ENCODE measurements at regions not wholly inside any gene's neighbourhood (a gene's known extent, or its start where the extent isn't known, plus 50 kb on each side); places are given as distances from the start of the nearest gene placed in this dataset.
A peak's percentile ranks its signal among the peaks of the same experiment; 100 is the strongest.
"Not testable (repeated sequence)": the region's sequence is repeated elsewhere in the genome, so short reads cannot be mapped to it uniquely, and the experiment has no call there.

- Mint-ChIP-seq H3K4me1 (ENCODE audit: low read depth) (peaks cover 3% of the 10 kb centered on the region), H3K4me3 (no peak overlapping the region), H3K27me3 (no peaks in the 10 kb centered on the region), H3K27ac (no peak overlapping the region), H3K36me3 (ENCODE audit: low read depth) (no peaks in the 10 kb centered on the region), H3K9me3 (peaks cover 4% of the 10 kb centered on the region)
These were observed 597.8 kb upstream of the CLINT1 start for GRCh38 chr5:158456756-158457155.

GRCh38 chr5:158456241-158456640 is 597.3 kb upstream of the CLINT1 start:
- peaks cover 3% of the 10 kb centered on the region for H3K4me1 Mint-ChIP-seq (ENCODE audit: low read depth)
- H3K36me3 Mint-ChIP-seq (ENCODE audit: low read depth), result no peaks in the 10 kb centered on the region
- no peak overlapping the region for H3K27ac Mint-ChIP-seq
- peaks cover 4% of the 10 kb centered on the region for H3K9me3 Mint-ChIP-seq
- H3K4me3 Mint-ChIP-seq, result no peak overlapping the region
- no peaks in the 10 kb centered on the region for H3K27me3 Mint-ChIP-seq

DNA sequence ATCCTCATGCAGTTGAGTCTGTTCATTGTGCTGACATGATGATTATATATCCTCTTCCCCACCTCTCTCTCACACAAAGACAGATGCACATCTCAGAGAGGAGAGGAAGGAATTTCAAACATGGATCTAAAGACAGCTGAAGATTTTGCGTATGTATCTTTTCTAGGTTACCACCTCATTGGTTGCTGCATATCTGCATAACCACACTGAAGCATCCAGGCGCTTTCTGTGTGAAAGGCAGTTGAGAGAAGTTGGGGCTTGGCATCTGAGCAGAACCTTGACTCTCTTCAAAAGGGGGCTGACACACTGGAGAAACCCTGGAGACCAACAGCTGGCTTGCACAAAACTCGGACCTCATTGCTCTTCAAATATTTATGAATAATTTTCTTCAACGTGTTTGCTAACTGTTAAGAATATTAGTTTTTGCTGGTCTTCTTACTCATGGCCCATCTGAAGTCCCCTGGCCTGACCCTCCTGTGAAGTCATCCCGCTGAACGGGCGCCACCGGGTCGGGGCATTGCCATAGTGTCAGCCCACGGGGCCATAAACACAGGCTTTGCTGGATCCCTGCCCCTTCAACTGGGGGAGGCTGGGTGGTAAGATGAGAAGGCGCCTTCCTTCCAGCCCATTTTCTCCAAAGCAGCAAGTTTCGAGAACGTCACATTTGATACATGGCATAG is 593.2 kb upstream of the CLINT1 start:
- no peaks in the 10 kb centered on the region for H3K9me3 Mint-ChIP-seq
- H3K27ac Mint-ChIP-seq, result no peak overlapping the region
- H3K4me3 Mint-ChIP-seq, result no peak overlapping the region
- no peaks in the 10 kb centered on the region for H3K27me3 Mint-ChIP-seq
- no peaks in the 10 kb centered on the region for H3K36me3 Mint-ChIP-seq (ENCODE audit: low read depth)
- peaks cover 2% of the 10 kb centered on the region for H3K4me1 Mint-ChIP-seq (ENCODE audit: low read depth)

DNA sequence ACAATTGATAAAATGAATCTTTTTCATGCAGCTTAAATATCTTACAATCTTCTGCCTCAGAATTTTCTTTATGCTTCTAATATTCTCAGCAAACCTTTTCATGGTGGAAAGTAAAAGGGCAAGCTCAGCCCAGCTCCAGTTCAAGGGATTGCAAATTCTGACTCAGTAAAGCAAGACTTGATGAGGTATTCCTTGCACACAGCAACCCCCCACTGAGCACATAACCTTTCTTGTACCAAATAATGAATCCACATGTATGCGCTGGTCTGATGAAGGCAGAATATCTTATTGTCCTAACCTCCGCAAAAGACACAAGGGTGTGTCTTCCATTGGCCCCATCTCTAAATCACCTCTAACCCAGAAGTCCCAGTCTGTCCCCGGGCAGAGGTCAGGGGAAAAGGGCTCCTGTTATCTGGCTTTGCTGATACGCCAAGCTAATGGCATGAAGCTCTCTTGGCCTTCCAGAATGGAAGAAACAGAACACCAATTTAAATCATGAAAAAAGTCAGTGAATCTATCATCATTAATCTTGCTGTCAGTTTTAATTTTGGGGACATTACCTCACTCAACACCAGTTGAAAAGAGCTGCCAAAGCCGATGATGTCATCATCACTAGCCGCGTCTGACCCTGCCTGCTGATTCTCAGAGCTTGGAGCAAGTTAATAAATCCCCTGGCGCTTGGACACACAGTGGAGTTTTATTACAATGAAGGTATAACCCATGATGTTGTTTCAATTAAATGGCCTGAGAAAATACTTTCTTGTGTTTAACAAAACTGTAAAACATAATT is 592.5 kb upstream of the CLINT1 start:
- Mint-ChIP-seq H3K27me3 (no peaks in the 10 kb centered on the region), H3K9me3 (no peaks in the 10 kb centered on the region), H3K4me1 (ENCODE audit: low read depth) (no peaks in the 10 kb centered on the region), H3K4me3 (no peak overlapping the region), H3K36me3 (ENCODE audit: low read depth) (no peaks in the 10 kb centered on the region), H3K27ac (no peak overlapping the region)

- Mint-ChIP-seq H3K27me3 (no peaks in the 10 kb centered on the region), H3K4me3 (no peak overlapping the region), H3K9me3 (peaks cover 6% of the 10 kb centered on the region), H3K36me3 (ENCODE audit: low read depth) (no peaks in the 10 kb centered on the region), H3K27ac (no peak overlapping the region), H3K4me1 (ENCODE audit: low read depth) (no peaks in the 10 kb centered on the region)
These were observed 591.8 kb upstream of the CLINT1 start for GRCh38 chr5:158450751-158451171.

- H3K36me3 Mint-ChIP-seq (ENCODE audit: low read depth); H3K4me3 Mint-ChIP-seq; H3K4me1 Mint-ChIP-seq (ENCODE audit: low read depth); H3K27ac Mint-ChIP-seq; H3K27me3 Mint-ChIP-seq: not testable (repeated sequence)
- H3K9me3 Mint-ChIP-seq, result peaks cover 15% of the 10 kb centered on the region
These were observed 587.8 kb upstream of the CLINT1 start for GRCh38 chr5:158446761-158447160.

- not testable (repeated sequence) for H3K4me3 Mint-ChIP-seq; H3K9me3 Mint-ChIP-seq; H3K27me3 Mint-ChIP-seq; H3K36me3 Mint-ChIP-seq (ENCODE audit: low read depth); H3K27ac Mint-ChIP-seq
- H3K4me1 Mint-ChIP-seq (ENCODE audit: low read depth), result peaks cover 29% of the 10 kb centered on the region
These were observed 580.3 kb upstream of the CLINT1 start for GRCh38 chr5:158439204-158439603.

GRCh38 chr5:158436271-158437065 is 577.5 kb upstream of the CLINT1 start:
- no peaks in the 10 kb centered on the region for H3K27me3 Mint-ChIP-seq
- H3K4me3 Mint-ChIP-seq, result no peak overlapping the region
- no peaks in the 10 kb centered on the region for H3K36me3 Mint-ChIP-seq (ENCODE audit: low read depth)
- H3K27ac Mint-ChIP-seq, result no peak overlapping the region
- peaks cover 10% of the 10 kb centered on the region for H3K9me3 Mint-ChIP-seq
- H3K4me1 Mint-ChIP-seq (ENCODE audit: low read depth), result peaks cover 55% of the 10 kb centered on the region

DNA sequence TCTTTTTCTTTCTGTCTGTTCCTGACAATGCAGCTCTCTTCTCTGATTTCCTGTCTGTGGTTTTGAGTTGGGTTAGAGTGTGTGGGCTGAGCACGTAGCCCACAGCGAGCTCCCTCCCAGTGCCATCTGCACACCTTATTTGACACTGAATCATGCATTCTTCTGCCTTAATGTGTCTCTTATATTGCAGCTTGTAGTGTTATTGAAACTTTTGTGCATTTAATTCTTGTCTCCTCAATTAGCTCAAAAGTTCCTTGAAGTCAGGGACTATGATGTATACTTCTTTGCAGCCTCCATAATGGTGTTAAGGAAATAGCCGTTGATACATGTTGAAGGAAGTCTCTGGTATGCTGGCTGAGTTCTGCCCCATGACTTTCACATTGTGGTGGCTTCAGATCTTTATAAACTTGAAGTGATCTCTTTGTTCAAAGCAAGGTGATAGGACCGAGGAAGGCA is 576.2 kb upstream of the CLINT1 start:
- Mint-ChIP-seq H3K9me3 (peaks cover 11% of the 10 kb centered on the region), H3K36me3 (ENCODE audit: low read depth) (no peaks in the 10 kb centered on the region), H3K4me1 (ENCODE audit: low read depth) (peaks cover 67% of the 10 kb centered on the region), H3K27ac (peak overlapping the region; percentile 80), H3K4me3 (peak overlapping the region; percentile 65), H3K27me3 (no peaks in the 10 kb centered on the region)

GRCh38 chr5:158434749-158435148 is 575.8 kb upstream of the CLINT1 start:
- peaks cover 71% of the 10 kb centered on the region for H3K4me1 Mint-ChIP-seq (ENCODE audit: low read depth)
- no peaks in the 10 kb centered on the region for H3K27me3 Mint-ChIP-seq
- H3K27ac Mint-ChIP-seq, result peak overlapping the region; percentile 80
- H3K4me3 Mint-ChIP-seq, result peak overlapping the region; percentile 65
- H3K36me3 Mint-ChIP-seq (ENCODE audit: low read depth), result no peaks in the 10 kb centered on the region
- peaks cover 15% of the 10 kb centered on the region for H3K9me3 Mint-ChIP-seq

- Mint-ChIP-seq H3K4me3 (no peak overlapping the region), H3K4me1 (ENCODE audit: low read depth) (peaks cover 73% of the 10 kb centered on the region), H3K36me3 (ENCODE audit: low read depth) (no peaks in the 10 kb centered on the region), H3K27ac (no peak overlapping the region), H3K9me3 (peaks cover 18% of the 10 kb centered on the region), H3K27me3 (no peaks in the 10 kb centered on the region)
These were observed 574.7 kb upstream of the CLINT1 start for GRCh38 chr5:158433634-158434033.

GRCh38 chr5:158431369-158432029 is 572.6 kb upstream of the CLINT1 start:
- H3K27me3 Mint-ChIP-seq, result no peaks in the 10 kb centered on the region
- H3K9me3 Mint-ChIP-seq, result peaks cover 22% of the 10 kb centered on the region
- peak overlapping the region; percentile 20 for H3K4me3 Mint-ChIP-seq
- peak overlapping the region; percentile 31 for H3K27ac Mint-ChIP-seq
- no peaks in the 10 kb centered on the region for H3K36me3 Mint-ChIP-seq (ENCODE audit: low read depth)
- peaks cover 68% of the 10 kb centered on the region for H3K4me1 Mint-ChIP-seq (ENCODE audit: low read depth)

DNA sequence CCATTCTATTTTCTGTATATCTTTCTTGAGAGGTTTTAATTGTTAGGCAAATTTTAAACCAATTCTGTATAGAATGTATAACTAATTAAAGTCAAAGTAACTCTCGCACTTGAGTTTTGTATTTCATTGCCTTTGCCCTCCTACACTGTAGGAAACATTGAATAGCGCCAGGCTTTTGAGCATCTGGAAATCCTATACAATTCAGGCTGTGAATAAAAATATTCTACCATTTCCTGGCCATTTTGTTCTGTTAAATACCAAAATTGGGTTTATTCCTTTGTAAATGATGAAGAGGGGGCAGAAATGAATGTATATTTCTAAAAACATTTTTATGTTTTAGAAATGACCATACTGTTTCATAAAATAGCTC is 571.8 kb upstream of the CLINT1 start:
- Mint-ChIP-seq H3K27me3 (no peaks in the 10 kb centered on the region), H3K36me3 (ENCODE audit: low read depth) (no peaks in the 10 kb centered on the region), H3K4me3 (no peak overlapping the region), H3K9me3 (peaks cover 20% of the 10 kb centered on the region), H3K27ac (no peak overlapping the region), H3K4me1 (ENCODE audit: low read depth) (peaks cover 60% of the 10 kb centered on the region)

DNA sequence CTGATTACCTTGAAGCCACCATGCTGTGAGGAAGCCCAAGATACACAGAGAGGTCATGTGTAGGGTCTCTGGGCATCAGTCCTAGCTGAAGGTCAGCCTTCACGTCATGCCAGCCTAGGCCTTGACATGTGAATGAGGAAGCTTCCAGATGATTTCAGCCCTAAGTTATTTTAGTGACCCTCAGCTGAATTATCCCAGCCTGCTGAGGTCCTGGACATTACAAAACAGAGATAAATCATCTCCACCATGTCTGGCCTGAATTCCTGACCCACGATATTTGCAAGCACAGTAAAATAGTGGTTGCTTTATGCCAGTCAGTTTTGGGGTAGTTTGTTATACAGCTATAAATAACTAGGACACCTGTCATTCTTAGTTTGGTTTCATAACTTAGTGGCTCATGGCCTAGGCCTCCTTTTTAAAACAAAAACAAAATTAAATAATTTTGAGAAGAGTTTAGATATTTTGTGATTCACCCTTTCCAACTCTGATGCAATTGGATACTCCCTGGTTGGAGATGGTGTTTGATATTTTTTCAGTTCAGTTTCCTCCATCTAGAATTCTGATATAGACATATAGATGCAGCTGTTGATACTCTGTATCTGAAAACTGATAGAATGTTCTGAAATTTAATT is 571.3 kb upstream of the CLINT1 start:
- no peak overlapping the region for H3K4me3 Mint-ChIP-seq
- H3K36me3 Mint-ChIP-seq (ENCODE audit: low read depth), result no peaks in the 10 kb centered on the region
- H3K9me3 Mint-ChIP-seq, result peaks cover 18% of the 10 kb centered on the region
- no peak overlapping the region for H3K27ac Mint-ChIP-seq
- H3K27me3 Mint-ChIP-seq, result no peaks in the 10 kb centered on the region
- peaks cover 55% of the 10 kb centered on the region for H3K4me1 Mint-ChIP-seq (ENCODE audit: low read depth)

Data from stimulated activated naive CD8-positive, alpha-beta T cell treated with anti-CD3 and anti-CD28 coated beads, Interleukin-15, Interleukin-2, amounts not matched to agents 100 ng/mL and 50 ng/mL, for 24 hours (primary cell).